ENCODE measurements at regions not wholly inside any gene's neighbourhood (a gene's known extent, or its start where the extent isn't known, plus 50 kb on each side); places are given as distances from the start of the nearest gene placed in this dataset.

DNA sequence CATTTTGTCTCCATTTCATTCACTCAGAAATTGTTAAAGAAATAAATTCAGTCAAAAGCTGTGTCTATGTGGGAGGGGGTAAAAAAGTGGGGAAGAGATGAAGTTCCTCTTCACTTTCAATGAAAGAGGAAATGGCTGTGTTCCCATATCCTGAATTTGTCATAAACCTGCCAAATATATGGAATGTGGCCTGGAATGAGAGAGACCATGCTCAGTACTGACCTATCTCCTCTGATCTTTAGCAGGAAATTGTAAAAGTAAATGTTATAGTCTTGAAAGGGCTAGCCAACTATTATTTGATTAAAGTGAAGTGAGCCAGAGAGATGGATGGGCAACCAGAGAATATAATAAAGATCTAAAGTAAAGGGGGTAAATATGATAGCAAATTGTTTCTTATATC, 130.3 kb upstream of the C21orf91 start:
- Histone ChIP-seq H3K27ac (ENCODE audit: low read length) (no peak overlapping the region), H3K9me3 (ENCODE audit: control insufficient read depth, insufficient read depth, low read depth, low read length) (no peaks in the 10 kb centered on the region), H3K4me1 (ENCODE audit: control insufficient read depth, insufficient read depth, low read length) (no peaks in the 10 kb centered on the region), H3K27me3 (ENCODE audit: control insufficient read depth, insufficient read depth, low read length) (no peaks in the 10 kb centered on the region), H3K36me3 (ENCODE audit: control insufficient read depth, insufficient read depth, low read length) (no peaks in the 10 kb centered on the region), H3K4me3 (ENCODE audit: low read depth in 2 of 2, low read length in 2 of 2) (no peak overlapping the region)
- DNase-seq (ENCODE audit: low read depth, low spot score) (no peak), ATAC-seq (no peak)
- TF ChIP-seq REST (IDR thresholded peaks at IDR 0.05; ENCODE audit: insufficient read depth in 1 of 2, low read depth in 2 of 2, low read length in 1 of 2) (no peak), POLR2AphosphoS5 (IDR thresholded peaks at IDR 0.05; ENCODE audit: low read depth, low read length) (no peak), TCF7L2 (IDR thresholded peaks at IDR 0.05; ENCODE audit: low read depth, low read length) (no peak), SIN3A (IDR thresholded peaks at IDR 0.05; ENCODE audit: borderline replicate concordance, insufficient read depth, low read depth, low read length) (no peak)
- TF ChIP-seq, protein P1, sequence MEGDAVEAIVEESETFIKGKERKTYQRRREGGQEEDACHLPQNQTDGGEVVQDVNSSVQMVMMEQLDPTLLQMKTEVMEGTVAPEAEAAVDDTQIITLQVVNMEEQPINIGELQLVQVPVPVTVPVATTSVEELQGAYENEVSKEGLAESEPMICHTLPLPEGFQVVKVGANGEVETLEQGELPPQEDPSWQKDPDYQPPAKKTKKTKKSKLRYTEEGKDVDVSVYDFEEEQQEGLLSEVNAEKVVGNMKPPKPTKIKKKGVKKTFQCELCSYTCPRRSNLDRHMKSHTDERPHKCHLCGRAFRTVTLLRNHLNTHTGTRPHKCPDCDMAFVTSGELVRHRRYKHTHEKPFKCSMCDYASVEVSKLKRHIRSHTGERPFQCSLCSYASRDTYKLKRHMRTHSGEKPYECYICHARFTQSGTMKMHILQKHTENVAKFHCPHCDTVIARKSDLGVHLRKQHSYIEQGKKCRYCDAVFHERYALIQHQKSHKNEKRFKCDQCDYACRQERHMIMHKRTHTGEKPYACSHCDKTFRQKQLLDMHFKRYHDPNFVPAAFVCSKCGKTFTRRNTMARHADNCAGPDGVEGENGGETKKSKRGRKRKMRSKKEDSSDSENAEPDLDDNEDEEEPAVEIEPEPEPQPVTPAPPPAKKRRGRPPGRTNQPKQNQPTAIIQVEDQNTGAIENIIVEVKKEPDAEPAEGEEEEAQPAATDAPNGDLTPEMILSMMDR (IDR thresholded peaks at IDR 0.05), result no peak
- in situ Hi-C loops (cut with HindIII; ENCODE audit: low pct_unique_long_range_greater_than_20kb, low sequenced_read_pairs) (no loop called here), intact Hi-C loops (cut with micrococcal nuclease; ENCODE audit: unreplicated experiment) (no loop called here)
- BruUV-seq (replicated peaks), result no TSS peak
- POLR2A ChIA-PET, result no interaction called here
- CTCF ChIA-PET, result no interaction called here

- no peaks in the 10 kb centered on the region for H3K4me1 ChIP-seq (ENCODE audit: control insufficient read depth, insufficient read depth, low read length)
- H3K4me3 ChIP-seq (ENCODE audit: low read depth in 2 of 2, low read length in 2 of 2), result no peak overlapping the region
- no peaks in the 10 kb centered on the region for H3K27me3 ChIP-seq (ENCODE audit: control insufficient read depth, insufficient read depth, low read length)
- ChIA-PET POLR2A (no interaction called here), CTCF (no interaction called here)
- no peak for TF ChIP-seq TCF7L2 (IDR thresholded peaks at IDR 0.05; ENCODE audit: low read depth, low read length)
- TF ChIP-seq SIN3A (IDR thresholded peaks at IDR 0.05; ENCODE audit: borderline replicate concordance, insufficient read depth, low read depth, low read length), result no peak
- TF ChIP-seq, protein P1 (IDR thresholded peaks at IDR 0.05), result no peak
- no peak for TF ChIP-seq REST (IDR thresholded peaks at IDR 0.05; ENCODE audit: insufficient read depth in 1 of 2, low read depth in 2 of 2, low read length in 1 of 2)
- TF ChIP-seq POLR2AphosphoS5 (IDR thresholded peaks at IDR 0.05; ENCODE audit: low read depth, low read length), result no peak
- no peaks in the 10 kb centered on the region for H3K9me3 ChIP-seq (ENCODE audit: control insufficient read depth, insufficient read depth, low read depth, low read length)
- BruUV-seq (replicated peaks), result no TSS peak
- no peak overlapping the region for H3K27ac ChIP-seq (ENCODE audit: low read length)
- intact Hi-C loops (cut with micrococcal nuclease; ENCODE audit: unreplicated experiment), result no loop called here
- ATAC-seq (no peak), DNase-seq (ENCODE audit: low read depth, low spot score) (no peak)
- in situ Hi-C loops (cut with HindIII; ENCODE audit: low pct_unique_long_range_greater_than_20kb, low sequenced_read_pairs), result no loop called here
- H3K36me3 ChIP-seq (ENCODE audit: control insufficient read depth, insufficient read depth, low read length), result no peaks in the 10 kb centered on the region
Measured at GRCh38 chr21:17947531-17947930, 128.4 kb upstream of the C21orf91 start.
